Breast epithelium (tissue), 4 donors: ENCODE measurements at regions not wholly inside any gene's neighbourhood (a gene's known extent, or its start where the extent isn't known, plus 50 kb on each side); places are given as distances from the start of the nearest gene placed in this dataset.

Experiments
- DNase-seq, 2 donors: peaks; one replicate each; pipeline ENCODE4 v3.0.0-alpha.2; 2019; ENCODE audit warnings: low spot score in 2 of 2
- H3K27ac ChIP-seq, 2 donors: fragments of 200-600 bp; sonication (generic) in 1 of 2; one replicate each; pipeline ENCODE4 v1.5.1; 2016 to 2019; ENCODE audit warnings: mild to moderate bottlenecking in 1 of 2
- H3K27me3 ChIP-seq, 2 donors: fragments of 200-600 bp; sonication (generic) in 1 of 2; one replicate each; pipeline versions ENCODE4 v1.5.1 to v1.6.0; 2017 to 2019; ENCODE audit warnings: control low read depth in 1 of 2, mild to moderate bottlenecking in 1 of 2
- H3K36me3 ChIP-seq: fragments of 200-600 bp; one replicate; pipeline ENCODE4 v1.5.1; 2019
- H3K4me1 ChIP-seq, 2 donors: fragments of 200-600 bp; sonication (generic); one replicate each; pipeline ENCODE4 v1.5.1; 2016 to 2019; ENCODE audit warnings: control low read depth in 1 of 2
- H3K4me3 ChIP-seq, 3 donors: fragments of 200-600 bp; sonication (generic); 1 replicate in 2 of 3; 2 replicates in 1 of 3; pipeline ENCODE4 v1.5.1; 2016 to 2019; ENCODE audit warnings: mild to moderate bottlenecking in 3 of 3, moderate library complexity in 2 of 3
- H3K9me3 ChIP-seq, 2 donors: fragments of 200-600 bp; sonication (generic) in 1 of 2; one replicate each; pipeline ENCODE4 v1.5.1; 2016 to 2019; ENCODE audit warnings: control low read depth in 1 of 2
- CTCF ChIP-seq, 3 donors: fragments of 450-650 bp; IDR thresholded peaks; one replicate each; pipeline ENCODE4 v1.5.1; 2016 to 2017; ENCODE audit warnings: antibody characterized with exemption in 3 of 3, mild to moderate bottlenecking in 3 of 3, moderate library complexity in 3 of 3
- POLR2A ChIP-seq: fragments of 450-650 bp; IDR thresholded peaks from one replicate; pipeline ENCODE4 v1.6.1; 2016; ENCODE audit warnings: antibody characterized with exemption, mild to moderate bottlenecking, moderate library complexity
- POLR2AphosphoS5 ChIP-seq, 3 donors: sonication (generic); formaldehyde crosslinking; IDR thresholded peaks; one replicate each; pipeline ENCODE4 v1.6.1; 2017; ENCODE audit warnings: antibody characterized with exemption in 3 of 3
- intact Hi-C: fragments of 100-400 bp; cut with DNase I; formaldehyde crosslinking; loops from one replicate; pipeline ENCODE4 v1.15.1; 2023; ENCODE audit warnings: low total_unique reads

GRCh38 chr15:55056500-55056899, 140.2 kb downstream of the RSL24D1 start:
- no peaks in the 10 kb centered on the region for H3K4me1 ChIP-seq
- H3K4me3 ChIP-seq: no peak overlapping the region
- TF ChIP-seq POLR2AphosphoS5 (IDR thresholded peaks at IDR 0.05): no peak
- no peak for TF ChIP-seq POLR2A
- no peak for TF ChIP-seq CTCF (IDR thresholded peaks at IDR 0.05)
- H3K36me3 ChIP-seq: no peaks in the 10 kb centered on the region
- H3K9me3 ChIP-seq: no peaks in the 10 kb centered on the region
- intact Hi-C loops: no loop called here
- no peak overlapping the region for H3K27ac ChIP-seq
- DNase-seq: no peak
- no peaks in the 10 kb centered on the region for H3K27me3 ChIP-seq

GRCh38 chr15:55044162-55044561, 152.6 kb downstream of the RSL24D1 start:
- H3K27ac ChIP-seq: no peak overlapping the region
- no peaks in the 10 kb centered on the region for H3K36me3 ChIP-seq
- no peak for DNase-seq
- no peak for TF ChIP-seq POLR2AphosphoS5 (IDR thresholded peaks at IDR 0.05)
- no peak for TF ChIP-seq POLR2A
- TF ChIP-seq CTCF (IDR thresholded peaks at IDR 0.05): no peak
- no peaks in the 10 kb centered on the region for H3K9me3 ChIP-seq
- H3K4me1 ChIP-seq: no peaks in the 10 kb centered on the region
- intact Hi-C loops: no loop called here
- H3K27me3 ChIP-seq: no peaks in the 10 kb centered on the region
- H3K4me3 ChIP-seq: no peak overlapping the region

GRCh38 chr15:55037071-55037470, 159.7 kb downstream of the RSL24D1 start:
- TF ChIP-seq CTCF (IDR thresholded peaks at IDR 0.05) (no peak), POLR2AphosphoS5 (IDR thresholded peaks at IDR 0.05) (no peak), POLR2A (no peak)
- intact Hi-C loops: no loop called here
- no peak for DNase-seq
- H3K27ac ChIP-seq: no peak overlapping the region
- no peaks in the 10 kb centered on the region for H3K4me1 ChIP-seq
- H3K4me3 ChIP-seq: no peak overlapping the region
- H3K27me3 ChIP-seq: no peaks in the 10 kb centered on the region
- H3K36me3 ChIP-seq: no peaks in the 10 kb centered on the region
- no peaks in the 10 kb centered on the region for H3K9me3 ChIP-seq

- no peaks in the 10 kb centered on the region for H3K4me1 ChIP-seq
- no peaks in the 10 kb centered on the region for H3K27me3 ChIP-seq
- no peaks in the 10 kb centered on the region for H3K36me3 ChIP-seq
- H3K4me3 ChIP-seq: no peak overlapping the region
- intact Hi-C loops: no loop called here
- H3K27ac ChIP-seq: no peak overlapping the region
- no peaks in the 10 kb centered on the region for H3K9me3 ChIP-seq
- DNase-seq: no peak
- no peak for TF ChIP-seq POLR2A
- no peak for TF ChIP-seq CTCF (IDR thresholded peaks at IDR 0.05)
- no peak for TF ChIP-seq POLR2AphosphoS5 (IDR thresholded peaks at IDR 0.05)
These were observed 161.0 kb downstream of the RSL24D1 start for GRCh38 chr15:55035749-55036148.

GRCh38 chr15:55033574-55033973, 163.2 kb downstream of the RSL24D1 start:
- H3K27me3 ChIP-seq: no peaks in the 10 kb centered on the region
- no peaks in the 10 kb centered on the region for H3K36me3 ChIP-seq
- H3K4me1 ChIP-seq: no peaks in the 10 kb centered on the region
- intact Hi-C loops: no loop called here
- no peak overlapping the region for H3K27ac ChIP-seq
- DNase-seq: no peak
- TF ChIP-seq POLR2A: no peak
- TF ChIP-seq CTCF (IDR thresholded peaks at IDR 0.05): no peak
- H3K9me3 ChIP-seq: no peaks in the 10 kb centered on the region
- no peak overlapping the region for H3K4me3 ChIP-seq
